ENCODE measurements at regions not wholly inside any gene's neighbourhood (a gene's known extent, or its start where the extent isn't known, plus 50 kb on each side); places are given as distances from the start of the nearest gene placed in this dataset.

DNA sequence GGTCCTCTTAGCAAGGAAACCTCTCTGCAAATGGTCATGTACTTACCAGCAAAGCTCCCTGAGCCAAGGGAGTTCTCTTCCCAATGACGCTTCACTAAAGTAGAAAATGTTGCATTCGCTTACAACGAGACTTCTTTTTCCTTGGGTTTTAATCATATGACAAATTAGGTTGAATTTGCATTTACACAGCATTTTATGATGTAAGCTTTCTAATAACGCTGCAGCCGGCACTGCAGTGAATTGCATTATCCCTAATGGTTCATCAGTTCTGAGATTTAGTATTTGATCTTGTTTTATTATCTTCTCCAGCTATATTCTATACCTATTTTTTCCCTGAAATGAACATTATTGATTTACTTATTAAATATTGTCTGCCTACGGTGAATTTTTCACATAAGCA, 339.3 kb upstream of the PFKP start:
- no peak for DNase-seq (ENCODE audit: low spot score)

DNA sequence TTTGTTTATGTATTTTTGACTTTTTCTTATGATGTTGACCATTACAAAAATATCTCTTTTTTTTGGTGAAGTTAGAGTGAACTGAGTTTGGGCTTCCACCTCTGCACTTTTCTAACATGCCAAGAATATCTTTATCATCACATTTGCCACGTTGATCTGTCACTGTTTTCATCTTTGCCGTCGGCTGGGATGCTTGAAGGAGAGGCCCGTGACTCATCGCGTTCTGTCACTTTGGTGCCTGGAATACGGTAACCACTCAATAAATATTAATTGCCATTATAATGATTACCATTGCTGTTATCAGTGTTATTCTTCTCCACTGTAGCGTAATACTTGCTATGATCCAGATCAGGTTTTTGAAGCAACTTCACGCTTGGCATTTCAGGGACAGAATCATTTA, 350.8 kb upstream of the PFKP start:
- no peak for DNase-seq (ENCODE audit: low spot score)

DNA sequence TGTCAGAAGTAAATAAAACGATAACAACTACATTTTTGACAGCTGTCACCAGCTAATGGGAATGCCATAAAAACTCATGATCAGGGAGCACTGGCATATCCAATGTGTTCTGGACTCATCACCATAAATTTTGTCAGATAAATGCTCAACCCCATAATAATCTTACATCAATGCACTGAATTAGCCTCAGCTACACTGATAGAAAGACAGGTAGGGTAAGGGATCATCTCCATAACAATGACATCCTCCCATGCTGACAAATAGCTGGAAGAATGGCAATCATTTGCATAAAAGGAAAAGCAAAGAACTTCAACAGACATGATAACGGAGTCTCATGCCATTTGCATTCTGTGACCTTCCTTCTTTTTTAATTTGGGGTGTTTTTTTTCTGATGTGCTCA, 352.8 kb upstream of the PFKP start:
- no peak for DNase-seq (ENCODE audit: low spot score)

DNA sequence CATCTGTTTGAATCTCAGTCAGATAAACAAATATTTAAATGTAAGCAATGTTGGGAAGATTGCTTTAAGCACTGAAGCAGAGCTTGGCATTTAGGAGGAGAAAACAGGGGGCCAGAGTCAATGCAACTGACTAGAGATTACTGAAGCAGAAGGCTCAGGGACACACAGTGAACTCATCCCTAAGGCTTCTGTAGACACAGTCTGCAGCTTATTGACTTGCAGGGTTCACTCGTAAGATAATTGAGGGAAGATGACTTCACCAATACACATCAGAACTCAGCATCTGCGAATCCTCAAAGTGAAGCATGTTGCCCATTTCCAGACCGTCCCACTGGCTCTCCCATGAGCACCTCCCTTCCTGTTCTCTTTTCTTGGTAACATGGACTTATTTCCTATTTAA, 363.4 kb upstream of the PFKP start:
- no peak for DNase-seq (ENCODE audit: low spot score)

DNA sequence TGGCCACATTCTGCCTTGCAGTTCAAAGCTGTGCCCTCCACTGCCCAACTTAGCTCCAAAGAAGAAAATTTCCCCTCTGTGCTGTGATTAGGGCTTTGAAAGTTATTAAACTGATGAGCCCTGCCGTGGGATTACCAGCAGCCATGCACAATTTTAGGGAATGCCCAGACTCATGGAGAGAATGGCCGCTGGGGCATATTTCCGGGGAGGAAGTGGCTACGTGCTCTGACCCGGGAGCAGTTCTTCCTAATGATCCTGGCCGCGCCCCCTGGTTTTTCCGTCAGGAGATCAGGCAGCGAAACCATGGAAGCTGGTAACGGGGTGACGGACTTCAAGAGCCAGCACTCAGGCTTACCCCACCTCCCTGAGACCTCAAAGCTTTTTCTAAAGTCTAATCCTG, 365.5 kb upstream of the PFKP start:
- DNase-seq (ENCODE audit: low spot score), result no peak

DNA sequence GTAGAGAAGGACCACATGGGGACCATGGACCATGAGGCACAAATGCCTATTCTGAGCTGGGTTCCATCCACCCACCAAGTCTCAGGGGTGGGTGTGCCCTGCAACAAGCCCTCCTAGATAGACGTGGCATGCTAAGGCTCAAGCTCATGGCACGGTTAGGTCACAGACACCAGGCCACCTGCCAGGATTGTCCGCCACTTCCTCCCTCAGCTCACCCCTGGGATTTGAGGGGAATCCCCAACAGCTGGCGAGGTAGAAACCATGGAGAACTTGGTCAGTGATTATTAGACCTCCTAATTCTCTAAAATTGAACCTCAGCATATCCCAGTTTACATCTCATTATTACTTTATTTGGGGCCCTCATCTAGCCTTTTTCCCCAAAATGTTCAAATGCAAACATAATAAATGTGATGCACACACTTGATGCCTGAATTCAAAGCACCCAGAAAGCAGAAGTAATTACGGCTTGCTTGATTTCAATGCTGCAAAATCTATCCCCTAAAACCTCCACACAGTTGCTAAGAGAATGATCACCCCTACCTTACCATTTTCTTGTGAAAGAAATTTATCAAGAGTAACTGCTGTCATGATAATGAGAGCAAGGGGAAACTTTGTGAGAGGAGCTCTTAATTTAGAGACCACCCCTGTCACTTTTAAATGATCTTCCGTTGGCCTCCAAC, 366.6 kb upstream of the PFKP start:
- no peak for DNase-seq (ENCODE audit: low spot score)

DNA sequence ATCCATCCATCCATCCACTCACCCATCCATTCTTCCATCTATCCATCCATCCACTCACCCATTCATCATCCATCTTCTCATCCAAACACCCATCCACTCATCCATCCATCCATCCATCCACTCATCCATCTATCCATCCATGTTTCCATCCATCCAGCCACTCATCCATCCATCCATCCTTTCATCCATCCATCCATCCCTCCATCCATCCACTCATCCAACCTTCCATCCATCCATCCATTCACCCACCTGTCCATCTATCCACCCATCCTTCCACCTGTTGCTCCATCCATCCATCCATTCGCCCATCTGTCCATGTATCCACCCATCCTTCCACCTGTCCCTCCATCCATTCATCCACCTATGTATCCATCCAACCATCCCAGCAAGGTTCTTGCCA, 378.4 kb upstream of the PFKP start:
- DNase-seq (ENCODE audit: low spot score), result no peak

DNA sequence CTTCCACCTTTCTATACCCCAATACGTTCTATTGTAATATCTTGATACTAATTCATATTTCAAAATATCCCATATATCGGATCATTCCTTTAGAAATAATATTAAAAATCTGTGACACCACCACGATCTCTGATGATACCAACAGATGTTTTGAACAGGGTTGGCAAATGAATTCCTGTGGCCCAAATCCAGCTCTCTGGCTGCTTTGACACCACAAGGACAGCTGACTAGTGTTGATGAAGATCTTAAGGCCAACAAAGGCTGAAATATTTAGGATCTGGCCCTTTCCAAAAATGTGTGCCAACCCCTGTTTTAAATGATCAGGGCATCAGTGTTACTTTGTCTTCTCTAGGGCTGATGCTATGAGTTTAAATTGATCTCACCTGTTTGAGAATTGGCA, 380.7 kb upstream of the PFKP start:
- no peak for DNase-seq (ENCODE audit: low spot score)

DNA sequence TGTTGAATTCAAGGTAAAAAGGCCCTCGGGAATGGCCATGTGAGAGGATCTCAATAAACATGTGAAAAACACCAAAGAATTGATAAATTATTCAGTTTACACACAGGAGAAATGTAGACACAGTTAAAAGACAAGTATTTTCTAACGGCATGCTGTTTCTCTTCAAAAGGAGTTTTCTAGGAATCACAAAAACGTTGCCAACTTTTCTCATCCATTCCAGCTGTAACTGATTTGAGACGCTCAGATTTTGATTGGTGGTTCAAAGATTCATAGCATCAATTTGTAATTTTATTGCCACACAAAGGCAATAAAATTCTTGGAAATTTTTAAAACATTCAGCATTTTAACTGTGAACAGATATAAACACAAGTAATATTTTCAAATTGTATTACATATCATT, 384.9 kb upstream of the PFKP start:
- no peak for DNase-seq (ENCODE audit: low spot score)

DNA sequence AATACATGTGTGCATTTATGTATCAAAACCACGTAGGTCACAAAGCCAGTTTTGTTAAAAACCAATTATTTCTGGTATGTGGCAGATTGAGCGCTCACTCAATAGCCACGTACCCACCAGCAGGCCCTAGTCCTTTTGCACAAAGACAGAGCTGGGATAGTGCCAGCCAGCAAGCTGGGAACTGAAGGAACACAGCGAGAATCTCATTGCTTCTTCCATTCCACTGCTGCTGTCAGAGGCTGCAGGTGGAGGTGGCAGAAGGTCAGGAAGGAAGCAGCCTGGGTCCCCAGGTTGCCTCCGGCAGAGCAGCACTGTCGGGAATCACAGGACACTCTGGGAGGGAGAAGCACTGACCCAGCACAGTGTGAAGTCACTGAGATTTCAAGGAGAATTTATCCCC, 385.5 kb upstream of the PFKP start:
- no peak for DNase-seq (ENCODE audit: low spot score)

DNA sequence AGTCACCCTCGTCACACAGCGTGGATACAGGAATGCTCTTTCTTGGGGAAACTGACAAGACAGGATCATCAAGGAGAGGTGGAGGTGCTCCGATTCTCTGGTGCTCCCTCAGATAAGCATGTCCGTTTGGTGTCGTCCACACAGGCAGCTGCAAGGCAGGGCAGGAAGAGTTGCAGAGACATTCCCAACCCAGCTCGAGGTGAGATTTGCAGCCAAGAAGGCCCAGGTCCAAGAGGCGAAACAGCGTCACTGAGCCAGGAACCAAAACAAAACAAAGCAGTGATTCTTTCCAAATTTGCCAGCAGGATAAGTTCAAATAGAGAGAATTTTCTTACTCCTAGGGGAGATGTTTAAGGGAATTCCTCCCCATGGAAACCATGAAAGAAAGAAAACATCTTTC, 386.5 kb upstream of the PFKP start:
- DNase-seq (ENCODE audit: low spot score), result no peak

DNA sequence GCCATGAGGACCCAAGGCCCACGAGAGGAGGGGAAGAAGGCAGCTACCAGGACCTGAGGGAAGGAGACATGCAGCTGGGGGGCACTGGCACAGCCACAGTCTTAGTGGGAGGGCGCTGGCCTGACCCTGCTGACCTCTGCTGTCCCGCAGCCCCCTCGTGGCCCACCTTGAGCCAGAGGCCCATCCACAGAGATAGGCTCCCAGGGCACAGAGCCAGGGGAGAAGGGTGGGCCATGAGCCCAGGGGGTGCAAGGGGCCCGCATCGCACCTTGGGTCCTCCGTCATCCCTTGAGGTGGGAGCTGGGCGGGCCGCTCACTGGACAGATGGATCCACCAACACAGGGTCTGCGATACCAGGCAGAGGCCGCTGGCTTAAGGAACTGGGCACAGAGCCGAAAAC, 387.7 kb upstream of the PFKP start:
- DNase-seq (ENCODE audit: low spot score), result no peak

DNA sequence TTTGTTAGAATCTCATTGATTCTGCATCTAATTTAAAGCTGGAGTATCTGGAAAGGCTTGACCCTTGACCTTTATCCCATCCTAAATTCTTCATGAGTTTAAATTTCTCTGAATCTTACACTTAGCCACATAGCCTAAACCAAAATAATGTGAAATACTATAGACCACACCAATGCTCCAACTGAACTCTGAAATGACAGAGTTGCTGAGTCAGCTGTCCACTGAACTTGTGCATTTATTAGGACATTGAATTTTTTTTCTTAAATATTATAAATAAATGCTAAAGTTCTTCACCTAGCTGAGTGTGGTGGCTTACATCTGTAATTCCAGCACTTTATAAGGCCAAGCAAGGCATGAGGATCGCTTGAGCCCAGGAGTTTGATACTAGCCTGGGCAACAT, 390.9 kb upstream of the PFKP start:
- no peak for DNase-seq (ENCODE audit: low spot score)

DNA sequence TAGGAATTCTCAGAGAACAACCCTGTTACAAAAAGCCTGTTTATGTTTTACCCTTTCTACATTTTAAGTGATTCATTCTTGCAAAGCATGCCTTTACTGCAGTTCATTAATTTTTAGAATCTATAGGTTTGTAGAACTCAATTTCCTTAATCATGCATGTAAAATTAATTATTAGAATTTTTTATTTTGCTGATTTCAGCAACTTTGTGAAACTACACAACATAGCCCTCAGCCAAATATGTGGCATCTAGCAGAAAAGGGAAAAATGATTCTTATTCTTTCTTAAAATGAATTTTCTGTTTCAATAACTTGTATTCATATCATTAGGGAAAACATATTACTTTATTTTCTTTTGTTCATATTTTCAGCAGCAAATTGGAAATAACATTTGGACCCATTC, 392.9 kb upstream of the PFKP start:
- no peak for DNase-seq (ENCODE audit: low spot score)

DNA sequence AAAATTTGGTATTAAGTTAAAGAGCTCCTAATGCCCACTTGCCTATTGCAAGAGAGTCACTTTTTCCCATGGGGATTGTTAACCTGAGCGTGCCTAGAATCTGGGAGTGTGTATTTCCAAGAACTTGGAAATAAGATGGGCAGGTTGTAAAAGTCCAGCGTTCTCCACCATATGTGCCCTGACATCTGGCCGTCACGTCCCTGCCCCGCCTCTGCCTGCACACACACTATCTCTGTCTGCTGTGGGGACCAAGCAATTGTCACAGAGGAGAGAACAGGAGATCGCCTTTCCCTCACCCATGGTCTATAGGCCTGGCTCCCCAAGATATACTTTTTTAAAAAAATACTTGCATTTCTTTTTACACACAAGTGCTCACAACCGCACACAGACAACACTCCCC, 396.5 kb upstream of the PFKP start:
- no peak for DNase-seq (ENCODE audit: low spot score)

DNA sequence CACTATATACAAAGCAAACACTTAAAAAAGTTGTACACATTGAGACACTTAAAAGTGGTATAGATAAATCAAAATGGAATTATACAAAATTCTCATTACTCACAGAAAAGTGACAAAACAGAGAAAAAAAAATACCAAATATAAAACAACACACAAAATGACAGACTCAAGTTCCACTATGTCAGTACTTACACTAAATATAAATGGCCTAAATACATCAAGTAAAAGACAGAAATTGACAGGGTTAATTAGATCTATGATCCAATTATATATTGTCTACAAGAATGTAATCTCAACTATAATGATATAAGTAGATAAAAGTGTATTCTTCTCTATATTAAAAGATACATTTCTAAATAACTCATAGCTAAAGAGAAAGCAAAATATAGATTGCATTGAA, 401.6 kb upstream of the PFKP start:
- no peak for DNase-seq (ENCODE audit: low spot score)

DNA sequence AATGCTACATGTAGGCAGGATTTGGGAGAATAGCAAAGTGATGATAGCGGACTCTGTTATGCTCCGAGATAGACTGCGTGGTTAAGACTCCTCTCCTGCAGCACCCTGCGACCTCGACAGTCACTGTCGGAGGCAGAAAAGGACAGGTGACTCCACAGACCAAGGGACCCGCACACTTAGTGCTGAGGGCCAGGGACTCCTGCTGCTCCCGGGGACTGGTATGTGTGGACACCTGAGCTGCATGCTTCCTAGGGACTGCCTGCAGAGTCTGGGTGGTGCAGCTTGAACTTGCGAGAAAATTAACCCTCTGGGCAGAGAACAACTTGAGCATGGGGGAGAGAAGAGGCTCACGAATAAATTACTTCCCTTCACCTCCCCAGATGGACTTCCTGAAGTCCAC, 407.1 kb upstream of the PFKP start:
- DNase-seq (ENCODE audit: low spot score), result no peak

DNA sequence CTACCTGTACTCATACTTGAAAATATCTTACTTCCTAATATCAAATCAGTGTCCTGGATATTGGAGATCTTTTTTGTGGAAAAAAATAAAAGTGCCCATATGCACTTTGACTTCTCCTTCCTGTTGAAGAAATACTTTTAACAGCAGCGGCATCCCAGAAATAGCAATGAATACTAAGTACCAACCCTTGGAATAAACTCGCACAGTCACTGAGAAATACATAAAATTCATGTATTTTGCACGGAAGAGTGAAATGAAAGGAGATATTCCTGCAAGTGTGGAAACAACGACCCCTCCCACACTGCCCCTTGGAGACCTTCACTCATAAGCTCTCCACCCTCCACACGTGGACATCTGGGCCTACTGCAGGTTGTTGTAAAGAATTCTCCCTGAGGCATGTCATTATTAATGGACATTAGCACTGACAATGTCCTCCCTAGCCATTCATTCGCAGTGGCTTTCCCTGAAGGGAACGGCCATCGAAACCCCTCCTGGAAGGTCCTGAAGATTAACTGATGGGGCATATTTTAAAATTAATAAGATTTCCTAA, 407.6 kb upstream of the PFKP start:
- no peak for DNase-seq (ENCODE audit: low spot score)

DNA sequence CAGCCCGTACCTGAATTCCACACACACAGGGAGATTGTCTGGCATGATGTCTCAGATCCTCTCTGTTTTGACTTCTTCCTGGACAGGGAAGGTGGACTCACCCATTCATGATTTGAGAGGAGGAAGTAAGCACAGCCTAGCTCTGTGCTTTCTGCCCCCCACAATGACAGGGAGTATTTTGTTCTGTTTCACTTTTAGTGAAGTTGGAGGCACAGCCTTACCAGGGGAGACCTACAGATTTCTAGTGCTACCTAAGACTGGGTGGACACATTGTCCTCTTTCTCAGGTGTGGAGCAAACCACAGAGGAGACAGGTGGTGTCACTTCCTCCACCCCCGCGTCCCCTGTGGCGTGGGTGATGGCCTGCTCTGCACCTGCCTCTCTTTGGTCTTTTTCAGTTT, 408.6 kb upstream of the PFKP start:
- DNase-seq (ENCODE audit: low spot score), result no peak

DNA sequence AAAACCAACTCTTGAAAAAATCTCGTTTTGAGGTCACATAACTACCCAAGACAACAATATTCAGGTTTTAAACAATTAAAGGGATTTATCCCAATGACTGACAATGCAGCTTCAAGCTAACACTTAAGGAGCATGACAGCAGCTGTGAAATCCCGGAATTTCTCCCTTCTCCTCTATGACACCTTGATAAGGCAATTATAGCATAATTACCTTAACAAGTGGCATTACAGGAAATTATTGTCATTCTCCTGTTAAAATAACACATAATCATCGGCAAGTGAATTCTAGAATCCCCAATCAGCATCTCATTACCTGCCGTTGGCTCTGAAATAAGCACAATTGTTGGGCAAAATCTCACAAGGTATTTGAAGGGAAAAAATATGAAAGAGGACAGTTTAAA, 417.0 kb upstream of the PFKP start:
- no peak for DNase-seq (ENCODE audit: low spot score)

DNA sequence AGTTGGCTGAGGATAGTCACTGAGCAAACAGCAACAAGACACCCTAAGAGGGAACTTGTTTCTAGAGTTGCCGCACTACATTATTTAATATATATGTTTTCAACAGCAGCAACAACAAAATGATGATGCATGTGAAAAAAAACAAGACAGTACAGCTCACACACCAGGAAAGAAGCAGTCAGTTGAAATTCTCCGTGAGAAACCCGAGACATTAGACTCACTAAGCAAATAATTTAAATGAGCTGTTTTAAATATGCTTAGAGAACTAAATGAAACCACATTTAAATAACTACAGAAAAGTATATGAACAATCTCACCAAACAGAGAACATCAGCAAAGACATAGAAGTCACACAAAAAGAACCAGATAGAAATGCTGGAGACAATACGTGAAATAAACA, 426.3 kb upstream of the PFKP start:
- DNase-seq (ENCODE audit: low spot score), result no peak

DNA sequence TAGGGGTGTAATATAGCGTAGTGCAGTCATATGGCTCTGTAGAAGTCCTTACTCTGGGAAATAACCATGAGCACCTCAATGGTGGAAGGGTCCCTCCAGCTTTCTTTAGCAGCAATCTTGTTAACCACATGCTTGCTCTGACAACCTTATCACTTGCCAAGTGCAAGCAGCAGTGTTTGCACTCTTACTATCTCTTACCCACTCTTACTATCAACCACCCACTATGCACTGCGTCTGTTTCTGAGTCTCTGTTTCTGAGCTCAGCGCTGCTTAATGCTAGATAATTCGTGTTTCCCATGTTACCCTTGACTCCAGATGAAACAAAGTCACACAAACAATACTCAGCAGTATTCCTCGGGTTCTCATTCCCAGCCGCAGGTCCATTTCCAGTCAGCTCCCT, 433.7 kb upstream of the PFKP start:
- no peak for DNase-seq (ENCODE audit: low spot score)

DNA sequence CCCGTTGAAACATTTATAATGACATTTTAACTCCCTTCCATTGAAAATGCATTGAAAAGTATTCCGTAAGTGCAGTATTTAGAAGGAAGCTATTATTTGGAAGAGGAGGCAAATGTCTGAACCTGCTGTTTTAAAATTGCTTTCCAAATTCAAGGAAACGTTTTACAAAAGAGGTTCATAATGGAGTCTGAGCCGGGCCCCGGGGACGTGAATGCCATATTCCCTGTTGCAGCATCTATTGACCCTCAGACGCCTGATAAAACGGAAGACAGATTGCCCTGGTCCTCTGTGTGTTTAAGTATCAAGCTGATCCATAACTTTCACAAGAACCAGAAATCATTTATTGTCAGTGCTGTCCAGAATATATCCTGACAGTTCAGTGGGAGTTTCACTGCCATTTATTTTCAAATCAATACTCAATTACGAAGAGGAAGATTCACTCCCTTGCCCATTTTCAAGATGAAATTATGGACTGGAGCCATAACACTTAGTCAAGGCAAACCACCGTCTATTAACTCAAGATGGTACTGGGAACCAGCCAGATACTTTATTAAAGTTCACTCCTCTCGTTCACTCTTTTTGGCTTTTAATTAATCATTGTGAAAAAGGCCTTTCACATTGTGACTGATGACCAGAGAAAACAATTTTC, 435.7 kb upstream of the PFKP start:
- no peak for DNase-seq (ENCODE audit: low spot score)

DNA sequence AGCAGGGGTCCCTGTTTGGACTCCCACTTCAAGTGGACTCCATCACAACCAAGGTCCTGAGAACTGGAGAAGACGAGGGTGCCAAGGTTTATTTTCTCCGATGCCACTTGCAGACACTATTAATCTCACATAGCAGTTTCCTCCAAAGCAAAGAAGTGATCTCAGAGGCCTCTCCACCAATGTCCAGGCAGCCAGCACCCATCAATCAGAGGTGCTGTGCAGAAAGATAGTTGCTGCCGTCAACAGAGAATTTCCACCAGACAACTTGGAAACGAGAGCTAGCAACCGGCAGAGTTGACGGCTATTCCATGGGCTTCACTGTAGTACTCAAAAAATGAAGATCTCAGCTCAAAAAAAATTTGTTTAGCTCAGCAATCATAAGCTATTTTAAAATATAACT, 438.6 kb upstream of the PFKP start:
- no peak for DNase-seq (ENCODE audit: low spot score)

Measured in hematopoietic multipotent progenitor cell treated with erythropoietin and hydrocortisone succinate and interleukin-3 and kit ligand, for 17 days (in vitro differentiated cells).